Stomach (tissue), 4 donors: ENCODE measurements at regions not wholly inside any gene's neighbourhood (a gene's known extent, or its start where the extent isn't known, plus 50 kb on each side); places are given as distances from the start of the nearest gene placed in this dataset.

ENCODE experiments used
- POLR2A ChIP-seq, 4 donors: fragments of 450-650 bp; IDR thresholded peaks; one replicate each; pipeline ENCODE4 v1.6.1; 2016; ENCODE audit warnings: antibody characterized with exemption in 4 of 4, control low read depth in 2 of 4, mild to moderate bottlenecking in 1 of 4, moderate library complexity in 1 of 4
- POLR2AphosphoS5 ChIP-seq, 3 donors: sonication (generic); formaldehyde crosslinking; IDR thresholded peaks; one replicate each; pipeline ENCODE4 v1.6.1; 2016; ENCODE audit warnings: antibody characterized with exemption in 3 of 3
- TF ChIP-seq, protein P1 (sequence below), 7 experiments: fragments of 450-650 bp in 4 of 7; fragments of 200-600 bp in 3 of 7; sonication (generic) in 3 of 7; IDR thresholded peaks; one replicate each; pipeline ENCODE4 v1.5.1; 2016 to 2019; ENCODE audit warnings: antibody characterized with exemption in 7 of 7, control low read depth in 2 of 7, mild to moderate bottlenecking in 1 of 7

DNA sequence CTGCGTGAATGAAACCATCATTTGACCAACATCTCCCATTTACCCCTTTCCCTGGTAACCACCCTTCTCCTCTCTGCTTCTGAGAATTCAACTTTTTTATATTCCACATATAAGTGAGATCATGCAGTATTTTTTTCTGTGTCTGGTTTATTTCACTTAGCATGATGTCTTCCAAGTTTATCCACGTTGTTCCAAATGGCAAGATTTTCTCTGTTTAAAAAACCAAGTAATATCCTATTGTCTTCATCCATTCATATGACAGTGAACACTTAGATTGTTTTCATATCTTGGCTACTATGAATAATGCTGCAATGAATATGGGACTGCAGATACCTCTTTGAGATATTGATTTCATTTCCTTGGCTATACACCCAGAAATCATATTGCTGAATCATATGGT is 362.4 kb upstream of the SLC7A11 start:
- TF ChIP-seq, protein P1, sequence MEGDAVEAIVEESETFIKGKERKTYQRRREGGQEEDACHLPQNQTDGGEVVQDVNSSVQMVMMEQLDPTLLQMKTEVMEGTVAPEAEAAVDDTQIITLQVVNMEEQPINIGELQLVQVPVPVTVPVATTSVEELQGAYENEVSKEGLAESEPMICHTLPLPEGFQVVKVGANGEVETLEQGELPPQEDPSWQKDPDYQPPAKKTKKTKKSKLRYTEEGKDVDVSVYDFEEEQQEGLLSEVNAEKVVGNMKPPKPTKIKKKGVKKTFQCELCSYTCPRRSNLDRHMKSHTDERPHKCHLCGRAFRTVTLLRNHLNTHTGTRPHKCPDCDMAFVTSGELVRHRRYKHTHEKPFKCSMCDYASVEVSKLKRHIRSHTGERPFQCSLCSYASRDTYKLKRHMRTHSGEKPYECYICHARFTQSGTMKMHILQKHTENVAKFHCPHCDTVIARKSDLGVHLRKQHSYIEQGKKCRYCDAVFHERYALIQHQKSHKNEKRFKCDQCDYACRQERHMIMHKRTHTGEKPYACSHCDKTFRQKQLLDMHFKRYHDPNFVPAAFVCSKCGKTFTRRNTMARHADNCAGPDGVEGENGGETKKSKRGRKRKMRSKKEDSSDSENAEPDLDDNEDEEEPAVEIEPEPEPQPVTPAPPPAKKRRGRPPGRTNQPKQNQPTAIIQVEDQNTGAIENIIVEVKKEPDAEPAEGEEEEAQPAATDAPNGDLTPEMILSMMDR (IDR thresholded peaks at IDR 0.05), result no peak
- TF ChIP-seq POLR2AphosphoS5 (IDR thresholded peaks at IDR 0.05) (no peak), POLR2A (IDR thresholded peaks at IDR 0.05) (no peak)
